Heart right ventricle (tissue), 16 donors: ENCODE measurements at regions not wholly inside any gene's neighbourhood (a gene's known extent, or its start where the extent isn't known, plus 50 kb on each side); places are given as distances from the start of the nearest gene placed in this dataset.
A peak's percentile ranks its signal among the peaks of the same experiment; 100 is the strongest.

Experiments used
- ATAC-seq, 8 donors: fragments of 200-7000 bp; cut with Tn5 transposase; one replicate each; pipeline ENCODE4 v1.9.1; 2020; ENCODE audit warnings: mild to moderate bottlenecking in 8 of 8, moderate library complexity in 8 of 8, moderate number of reproducible peaks in 1 of 8
- DNase-seq, 2 donors: peaks; one replicate each; pipeline ENCODE4 v3.0.0-alpha.2; 2020
- H3K27ac ChIP-seq, 10 donors: fragments of 200-600 bp; sonication (generic) in 2 of 10; one replicate each; pipeline versions ENCODE4 v1.5.0 to v1.8.0; 2020 to 2022; ENCODE audit warnings: mild to moderate bottlenecking in 3 of 10
- H3K27me3 ChIP-seq, 7 donors: fragments of 200-600 bp; one replicate each; pipeline ENCODE4 v1.8.0; 2021 to 2022; ENCODE audit warnings: mild to moderate bottlenecking in 2 of 7
- H3K36me3 ChIP-seq, 9 donors: fragments of 200-600 bp; sonication (generic) in 1 of 9; one replicate each; pipeline versions ENCODE4 v1.5.0 to v1.8.0; 2020 to 2022; ENCODE audit warnings: mild to moderate bottlenecking in 2 of 9
- H3K4me1 ChIP-seq, 9 donors: fragments of 200-600 bp; sonication (generic) in 1 of 9; one replicate each; pipeline versions ENCODE4 v1.5.0 to v1.8.0; 2020 to 2022; ENCODE audit warnings: mild to moderate bottlenecking in 4 of 9
- H3K4me3 ChIP-seq, 10 donors: fragments of 200-600 bp; sonication (generic) in 2 of 10; one replicate each; pipeline versions ENCODE4 v1.5.0 to v1.8.0; 2020 to 2022; ENCODE audit warnings: mild to moderate bottlenecking in 7 of 10, moderate library complexity in 2 of 10
- H3K9me3 ChIP-seq, 11 donors: fragments of 200-600 bp in 10 of 11; sonication (generic) in 2 of 11; one replicate each; pipeline versions ENCODE4 v1.5.0 to v1.8.0; 2013 to 2022; ENCODE audit warnings: mild to moderate bottlenecking in 2 of 11, control low read depth in 1 of 11, moderate library complexity in 1 of 11
- WGBS, 2 donors: extraction: QIAGEN DNeasy Blood & Tissue Kit; methylation state at CpG; one replicate each; pipeline ENCODE4 v1.1.7; 2013; ENCODE audit warnings: inconsistent platforms in 1 of 2; 5-methylcytosine and 5-hydroxymethylcytosine counted together
- intact Hi-C, 10 donors: fragments of 100-400 bp; cut with DNase I; formaldehyde crosslinking; loops; one replicate each; pipeline versions ENCODE4 v1.11.1 to v1.14.2; 2022
- TF ChIP-seq, protein P1 (sequence below), 9 donors: fragments of 200-600 bp; sonication (generic) in 2 of 9; IDR thresholded peaks; one replicate each; pipeline versions ENCODE4 v1.5.0 to v1.8.0; 2021 to 2022; ENCODE audit warnings: antibody characterized with exemption in 9 of 9, mild to moderate bottlenecking in 5 of 9, moderate library complexity in 1 of 9
- donor health status: Arrhythmogenic right ventricular cardiomyopathy.
- donor health status: ischemic (EF 13 %, LVEDD 7.1; RV severe dilation, severe dysfunction).
- donor health status: healthy with polysubstance abuse.
- donor health status: DM: no; HTN: yes; CAD: no.
- donor health status: DM: no; HTN: no; CAD: no.
- donor health status: ischemic (EF 25% LVEDD 6.9; RV normal size, moderate dysfunction).
- donor health status: ischemic (EF 25% LVEDD 5.7; RV mildly dilated, moderate dysfunction).
- donor health status: healthy.
- donor health status: DM: yes; HTN: yes; CAD: no.
- donor health status: Ischemic cardiomyopathy.
- donor health status: ischemic (EF 35%, LVEDD 5.7; RV mildly dilated, moderate dysfunction).
- donor health status: nonischemic (EF 11% LVEDD 7.7; RV severe dilation, severe dysfunction).
- donor health status: DM: yes; HTN: yes; CAD: no.
- donor health status: PGD.
- donor health status: ischemic (EF 29% LVEDD 5.4; RV normal size, mild dysfunction).
- donor health status: nonischemic (EF 23%, LVEDD 6.1; RV moderate dilation, normal function).

- no peak overlapping the region for H3K27ac ChIP-seq
- ATAC-seq (no peak), DNase-seq (no peak)
- 71 to 75% methylated on average over 2 of the region's 2 CpGs for WGBS, 2 donors
- TF ChIP-seq, protein P1, sequence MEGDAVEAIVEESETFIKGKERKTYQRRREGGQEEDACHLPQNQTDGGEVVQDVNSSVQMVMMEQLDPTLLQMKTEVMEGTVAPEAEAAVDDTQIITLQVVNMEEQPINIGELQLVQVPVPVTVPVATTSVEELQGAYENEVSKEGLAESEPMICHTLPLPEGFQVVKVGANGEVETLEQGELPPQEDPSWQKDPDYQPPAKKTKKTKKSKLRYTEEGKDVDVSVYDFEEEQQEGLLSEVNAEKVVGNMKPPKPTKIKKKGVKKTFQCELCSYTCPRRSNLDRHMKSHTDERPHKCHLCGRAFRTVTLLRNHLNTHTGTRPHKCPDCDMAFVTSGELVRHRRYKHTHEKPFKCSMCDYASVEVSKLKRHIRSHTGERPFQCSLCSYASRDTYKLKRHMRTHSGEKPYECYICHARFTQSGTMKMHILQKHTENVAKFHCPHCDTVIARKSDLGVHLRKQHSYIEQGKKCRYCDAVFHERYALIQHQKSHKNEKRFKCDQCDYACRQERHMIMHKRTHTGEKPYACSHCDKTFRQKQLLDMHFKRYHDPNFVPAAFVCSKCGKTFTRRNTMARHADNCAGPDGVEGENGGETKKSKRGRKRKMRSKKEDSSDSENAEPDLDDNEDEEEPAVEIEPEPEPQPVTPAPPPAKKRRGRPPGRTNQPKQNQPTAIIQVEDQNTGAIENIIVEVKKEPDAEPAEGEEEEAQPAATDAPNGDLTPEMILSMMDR (IDR thresholded peaks at IDR 0.05), result no peak
- H3K4me3 ChIP-seq, result no peak overlapping the region
- H3K9me3 ChIP-seq, result no peaks in the 10 kb centered on the region
- H3K27me3 ChIP-seq, result no peaks in the 10 kb centered on the region
- H3K36me3 ChIP-seq, result no peaks in the 10 kb centered on the region
- no peaks in the 10 kb centered on the region for H3K4me1 ChIP-seq
- intact Hi-C loops, result no loop called here
These were observed 666.5 kb downstream of the ADCYAP1 start for GRCh38 chr18:1571206-1571605.

- Histone ChIP-seq H3K27ac (no peak overlapping the region), H3K4me3 (no peak overlapping the region), H3K27me3 (no peaks in the 10 kb centered on the region), H3K36me3 (no peaks in the 10 kb centered on the region), H3K4me1 (peaks cover 0 to 3% (median 0%) of the 10 kb centered on the region in 9 donors), H3K9me3 (no peaks in the 10 kb centered on the region)
- DNase-seq (no peak), ATAC-seq (no peak)
- TF ChIP-seq, protein P1 (IDR thresholded peaks at IDR 0.05), result no peak
- intact Hi-C loops, result no loop called here
- 29 to 41% methylated on average over 5 of the region's 5 CpGs for WGBS, 2 donors
These were observed 669.1 kb downstream of the ADCYAP1 start for GRCh38 chr18:1573732-1574131.

GRCh38 chr18:1575084-1575483, 670.4 kb downstream of the ADCYAP1 start:
- DNase-seq, result no peak
- Histone ChIP-seq H3K4me1 (peaks cover 0 to 7% (median 0%) of the 10 kb centered on the region in 9 donors), H3K4me3 (no peak overlapping the region), H3K36me3 (no peaks in the 10 kb centered on the region), H3K27me3 (no peaks in the 10 kb centered on the region), H3K9me3 (no peaks in the 10 kb centered on the region), H3K27ac (no peak overlapping the region)
- WGBS, 2 donors, result 56 to 78% methylated on average over 3 of the region's 3 CpGs
- intact Hi-C loops, result no loop called here
- ATAC-seq, result no peak
- TF ChIP-seq, protein P1 (IDR thresholded peaks at IDR 0.05), result no peak

DNA sequence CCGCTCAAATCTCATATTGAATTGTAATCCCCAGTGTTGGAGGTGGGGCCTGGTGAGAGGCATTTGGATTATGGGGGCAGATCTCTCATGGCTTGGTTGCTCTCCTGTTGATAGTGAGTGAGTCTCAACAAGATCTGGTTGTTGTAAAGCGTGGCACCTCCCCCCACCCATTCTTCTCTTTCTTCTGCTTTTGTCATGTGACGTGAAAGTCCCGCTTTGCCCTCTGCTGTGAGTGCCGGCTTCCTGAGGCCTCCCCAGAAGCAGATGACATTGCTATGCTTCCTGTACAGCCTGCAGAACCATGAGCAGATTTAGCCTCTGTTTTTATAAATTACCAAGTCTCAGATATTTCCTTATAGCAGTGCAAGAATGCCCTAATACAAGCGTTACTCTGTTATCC, 673.8 kb downstream of the ADCYAP1 start:
- H3K4me3 ChIP-seq, result no peak overlapping the region
- H3K4me1 ChIP-seq, result peaks cover 0 to 7% (median 0%) of the 10 kb centered on the region in 9 donors
- intact Hi-C loops, result no loop called here
- H3K36me3 ChIP-seq, result no peaks in the 10 kb centered on the region
- no peak for ATAC-seq
- H3K27me3 ChIP-seq, result peaks cover 0 to 4% (median 1%) of the 10 kb centered on the region in 7 donors
- peak overlapping the region in 1 of 10 donors; percentile 20 for H3K27ac ChIP-seq
- H3K9me3 ChIP-seq, result no peaks in the 10 kb centered on the region
- peak; percentile 5 to 7 for DNase-seq
- TF ChIP-seq, protein P1 (IDR thresholded peaks at IDR 0.05), result no peak
- 74 to 84% methylated on average over 6 of the region's 6 CpGs for WGBS, 2 donors
